A673 (cell line): ENCODE measurements at regions not wholly inside any gene's neighbourhood (a gene's known extent, or its start where the extent isn't known, plus 50 kb on each side); places are given as distances from the start of the nearest gene placed in this dataset.

ENCODE experiments used
- BruUV-seq: library from RNA; stranded (reverse); fragments of 400-500 nt; replicated peaks from 2 replicates; lab custom pipeline; 2021; lab: Mats Ljungman, UMichigan
- CTCF ChIA-PET: fragments of 300-600 bp; sonication (Branson Sonifier 250); formaldehyde crosslinking; loops from one replicate; lab custom pipeline; 2022; ENCODE audit warnings: antibody characterized with exemption; lab: Charles Lee
- POLR2A ChIA-PET: fragments of 300-600 bp; sonication (Branson Sonifier 250); formaldehyde crosslinking; loops from one replicate; lab custom pipeline; 2022; ENCODE audit warnings: antibody characterized with exemption; ENCODE audit not compliant: low non-redundant PET; lab: Charles Lee
- DNase-seq: peaks from one replicate; pipeline ENCODE4 v3.0.0-alpha.2; 2015; ENCODE audit warnings: low spot score
- H3K27ac ChIP-seq: fragments of 200-600 bp; sonication (generic); 2 replicates; pipeline ENCODE4 v1.5.1; 2016; ENCODE audit warnings: mixed run types, low read depth, mild to moderate bottlenecking, mixed read lengths, antibody characterized with exemption, low read length; ENCODE audit not compliant: poor library complexity, severe bottlenecking
- H3K27me3 ChIP-seq: fragments of 200-600 bp; sonication (generic); replicated peaks from 2 replicates; pipeline ENCODE4 v1.6.1; 2017; ENCODE audit warnings: mixed run types, low read depth, mild to moderate bottlenecking, mixed read lengths, antibody characterized with exemption, low read length; ENCODE audit not compliant: insufficient read depth, poor library complexity
- H3K36me3 ChIP-seq: fragments of 200-600 bp; sonication (generic); 2 replicates; pipeline ENCODE4 v1.6.1; 2016; ENCODE audit warnings: mixed run types, mild to moderate bottlenecking, mixed read lengths, antibody characterized with exemption, low read length; ENCODE audit not compliant: insufficient read depth, poor library complexity, severe bottlenecking
- H3K4me1 ChIP-seq: fragments of 200-600 bp; sonication (generic); 2 replicates; pipeline ENCODE4 v1.6.1; 2017; ENCODE audit warnings: mixed run types, mild to moderate bottlenecking, mixed read lengths, antibody characterized with exemption, low read length; ENCODE audit not compliant: insufficient read depth, poor library complexity, severe bottlenecking
- H3K4me3 ChIP-seq: fragments of 200-600 bp; sonication (generic); 2 replicates; pipeline ENCODE4 v1.5.1; 2016; ENCODE audit warnings: low read depth, mixed run types, mild to moderate bottlenecking, mixed read lengths, low read length; ENCODE audit not compliant: poor library complexity, severe bottlenecking
- H3K9me3 ChIP-seq: fragments of 200-600 bp; sonication (generic); 2 replicates; pipeline ENCODE4 v1.6.1; 2016; ENCODE audit warnings: mixed run types, low read depth, mild to moderate bottlenecking, mixed read lengths, antibody characterized with exemption, low read length; ENCODE audit not compliant: poor library complexity, severe bottlenecking
- CTCF ChIP-seq: fragments of 300-800, 200-600 bp; sonication (generic); conservative IDR thresholded peaks from 2 replicates; pipeline ENCODE4 v1.5.1; 2017; ENCODE audit warnings: low read depth, mild to moderate bottlenecking, antibody characterized with exemption, low read length, moderate library complexity, mixed read lengths
- EZH2 ChIP-seq: fragments of 200-600 bp; sonication (generic); IDR thresholded peaks from 2 replicates; pipeline ENCODE4 v1.6.1; 2017; ENCODE audit warnings: borderline replicate concordance, low read depth, mild to moderate bottlenecking, mixed read lengths, antibody characterized with exemption, low read length; ENCODE audit not compliant: poor library complexity, severe bottlenecking
- intact Hi-C: fragments of 100-400 bp; cut with micrococcal nuclease; formaldehyde crosslinking; loops from one replicate; pipeline ENCODE4 v1.10.0; 2022; ENCODE audit not compliant: unreplicated experiment

- H3K27ac ChIP-seq, result no peak overlapping the region
Observed at GRCh38 chr3:117399311-117400078, 689.9 kb downstream of the TUSC7 start.

DNA sequence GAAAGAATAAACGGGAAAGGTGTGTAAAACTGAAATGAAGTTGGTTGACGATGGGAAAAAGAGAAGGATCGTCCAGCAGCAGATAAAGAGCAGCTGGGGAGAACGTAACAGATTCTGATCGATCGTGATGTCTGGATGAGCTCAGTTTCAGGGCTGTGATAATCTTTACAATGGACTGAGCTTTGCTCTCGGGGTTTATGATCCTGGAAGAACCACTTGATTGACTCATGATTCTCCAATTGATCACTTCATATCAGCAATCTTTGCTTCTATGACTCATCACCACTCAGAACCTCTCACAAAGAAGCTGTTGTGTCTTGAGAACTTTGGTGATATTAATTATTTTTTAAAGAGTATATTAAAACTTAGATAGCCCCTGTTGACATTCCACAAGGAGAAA lies 690.7 kb downstream of the TUSC7 start:
- intact Hi-C loops, result no loop called here
- Histone ChIP-seq H3K36me3 (no peaks in the 10 kb centered on the region), H3K4me1 (no peaks in the 10 kb centered on the region), H3K4me3 (no peak overlapping the region), H3K9me3 (no peaks in the 10 kb centered on the region), H3K27me3 (no peaks in the 10 kb centered on the region), H3K27ac (no peak overlapping the region)
- BruUV-seq, result no TSS peak
- CTCF ChIA-PET, result no interaction called here
- no peak for DNase-seq
- POLR2A ChIA-PET, result no interaction called here
- TF ChIP-seq EZH2 (no peak), CTCF (no peak)

More at GRCh38 chr3:117399311-117400078, 689.9 kb downstream of the TUSC7 start:
- H3K4me3 ChIP-seq, result no peak overlapping the region
- POLR2A ChIA-PET, result no interaction called here
- no peaks in the 10 kb centered on the region for H3K36me3 ChIP-seq
- no peaks in the 10 kb centered on the region for H3K9me3 ChIP-seq
- CTCF ChIA-PET, result no interaction called here
- intact Hi-C loops, result no loop called here
- TF ChIP-seq CTCF, result no peak
- BruUV-seq, result no TSS peak
- no peaks in the 10 kb centered on the region for H3K27me3 ChIP-seq
- no peak for DNase-seq
- H3K4me1 ChIP-seq, result no peaks in the 10 kb centered on the region

- TF ChIP-seq CTCF, result no peak
- no peak for TF ChIP-seq EZH2
- H3K27me3 ChIP-seq, result no peaks in the 10 kb centered on the region
- H3K4me3 ChIP-seq, result no peak overlapping the region
- intact Hi-C loops, result no loop called here
- CTCF ChIA-PET, result no interaction called here
- H3K9me3 ChIP-seq, result no peaks in the 10 kb centered on the region
- H3K36me3 ChIP-seq, result no peaks in the 10 kb centered on the region
- no peak overlapping the region for H3K27ac ChIP-seq
- BruUV-seq, result no TSS peak
- DNase-seq, result no peak
- peaks cover 3% of the 10 kb centered on the region for H3K4me1 ChIP-seq
- POLR2A ChIA-PET, result no interaction called here
Observed at GRCh38 chr3:117404141-117404540, 694.6 kb downstream of the TUSC7 start.
